ENCODE measurements at regions not wholly inside any gene's neighbourhood (a gene's known extent, or its start where the extent isn't known, plus 50 kb on each side); places are given as distances from the start of the nearest gene placed in this dataset.
A peak's percentile ranks its signal among the peaks of the same experiment; 100 is the strongest.

- no peaks in the 10 kb centered on the region for H4K20me1 ChIP-seq (replicated peaks; ENCODE audit: control insufficient read depth, extremely low read depth, insufficient read depth, low read length)
- H3K9me1 ChIP-seq (replicated peaks; ENCODE audit: control insufficient read depth, extremely low read depth, insufficient read depth, low read length), result no peaks in the 10 kb centered on the region
- dilution Hi-C loops (cut with MboI; ENCODE audit: extremely low pct_ligation_motif_present, low sequenced_read_pairs), result no loop called here
- no peak overlapping the region for H3K4me2 ChIP-seq (ENCODE audit: insufficient read depth, low read length)
- H3K9ac ChIP-seq (replicated peaks; ENCODE audit: extremely low read depth, insufficient read depth, low read length), result no peak overlapping the region
- ChIA-PET CTCF (interaction anchor here (0.7 kb wide), 1 partner anchor 31 kb away, joined by 3 read pairs; no protein-coding TSS in a partner anchor), POLR2A (interaction anchor here (0.7 kb wide), 1 partner anchor 60 kb away, joined by 4 read pairs; no protein-coding TSS in a partner anchor)
- intact Hi-C loops (cut with micrococcal nuclease), result no loop called here
- no peak for TF ChIP-seq POLR2AphosphoS5 (IDR thresholded peaks at IDR 0.05; ENCODE audit: insufficient read depth, low read depth, low read length)
- TF ChIP-seq, protein P1, sequence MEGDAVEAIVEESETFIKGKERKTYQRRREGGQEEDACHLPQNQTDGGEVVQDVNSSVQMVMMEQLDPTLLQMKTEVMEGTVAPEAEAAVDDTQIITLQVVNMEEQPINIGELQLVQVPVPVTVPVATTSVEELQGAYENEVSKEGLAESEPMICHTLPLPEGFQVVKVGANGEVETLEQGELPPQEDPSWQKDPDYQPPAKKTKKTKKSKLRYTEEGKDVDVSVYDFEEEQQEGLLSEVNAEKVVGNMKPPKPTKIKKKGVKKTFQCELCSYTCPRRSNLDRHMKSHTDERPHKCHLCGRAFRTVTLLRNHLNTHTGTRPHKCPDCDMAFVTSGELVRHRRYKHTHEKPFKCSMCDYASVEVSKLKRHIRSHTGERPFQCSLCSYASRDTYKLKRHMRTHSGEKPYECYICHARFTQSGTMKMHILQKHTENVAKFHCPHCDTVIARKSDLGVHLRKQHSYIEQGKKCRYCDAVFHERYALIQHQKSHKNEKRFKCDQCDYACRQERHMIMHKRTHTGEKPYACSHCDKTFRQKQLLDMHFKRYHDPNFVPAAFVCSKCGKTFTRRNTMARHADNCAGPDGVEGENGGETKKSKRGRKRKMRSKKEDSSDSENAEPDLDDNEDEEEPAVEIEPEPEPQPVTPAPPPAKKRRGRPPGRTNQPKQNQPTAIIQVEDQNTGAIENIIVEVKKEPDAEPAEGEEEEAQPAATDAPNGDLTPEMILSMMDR (IDR thresholded peaks at IDR 0.05; ENCODE audit: extremely low read depth in 1 of 2, insufficient read depth in 1 of 2, low read depth in 1 of 2, low read length in 2 of 2), result no peak
- no peak for TF ChIP-seq FOS (IDR thresholded peaks at IDR 0.05; ENCODE audit: borderline replicate concordance, insufficient read depth, low read length)
- no peak for TF ChIP-seq MAX (IDR thresholded peaks at IDR 0.05; ENCODE audit: insufficient read depth, insufficient read length)
- TF ChIP-seq EZH2 (IDR thresholded peaks at IDR 0.05; ENCODE audit: borderline replicate concordance, low read depth, low read length, severe bottlenecking), result no peak
- no peak for TF ChIP-seq MYC (IDR thresholded peaks at IDR 0.05; ENCODE audit: low read depth, low read length)
- TF ChIP-seq POLR2A (IDR thresholded peaks at IDR 0.05; ENCODE audit: low read depth, low read length), result no peak
- TF ChIP-seq JUN (IDR thresholded peaks at IDR 0.05; ENCODE audit: borderline replicate concordance, insufficient read depth, insufficient read length, low read depth), result no peak
- TF ChIP-seq GATA2 (IDR thresholded peaks at IDR 0.05; ENCODE audit: insufficient read depth, insufficient read length, low read depth, low read length), result no peak
- no peaks in the 10 kb centered on the region for H3K9me3 ChIP-seq (replicated peaks; ENCODE audit: control insufficient read depth, insufficient read depth, low read length)
- DNase-seq (ENCODE audit: low read depth, low spot score) (no peak), FAIRE-seq (no peak)
- H3K27me3 ChIP-seq (ENCODE audit: control insufficient read depth in 2 of 2, insufficient read depth in 2 of 2, low read length in 2 of 2), result no peaks in the 10 kb centered on the region
- peak overlapping the region; percentile 70 for H3K27ac ChIP-seq (ENCODE audit: insufficient read depth, low read depth, low read length)
- BruUV-seq (replicated peaks), result TSS peak; percentile 2
- H3K4me1 ChIP-seq (ENCODE audit: control insufficient read depth, extremely low read depth, insufficient read depth, low read length), result peaks cover 67% of the 10 kb centered on the region
- H2AFZ ChIP-seq (ENCODE audit: low read depth, low read length), result no peak overlapping the region
- H3K36me3 ChIP-seq (ENCODE audit: control insufficient read depth in 2 of 2, extremely low read depth in 1 of 2, insufficient read depth in 2 of 2, low read length in 2 of 2), result no peaks in the 10 kb centered on the region
- peaks cover 27% of the 10 kb centered on the region for H3K79me2 ChIP-seq (ENCODE audit: control insufficient read depth, insufficient read depth, low read length)
- H3K4me3 ChIP-seq (replicated peaks in 1 of 3; ENCODE audit: insufficient read depth in 1 of 3, low read depth in 1 of 3, low read length in 3 of 3), result no peak overlapping the region
Observed at GRCh38 chr6:138596591-138596990, 97.3 kb upstream of the NHSL1 start.

Measured in endothelial cell of umbilical vein (primary cell).